ENCODE measurements at regions not wholly inside any gene's neighbourhood (a gene's known extent, or its start where the extent isn't known, plus 50 kb on each side); places are given as distances from the start of the nearest gene placed in this dataset.

GRCh38 chr1:164051782-164052181 lies 507.2 kb upstream of the PBX1 start:
- TF ChIP-seq CTCF (IDR thresholded peaks at IDR 0.05) (no peak), EP300 (IDR thresholded peaks at IDR 0.05) (no peak), POLR2A (IDR thresholded peaks at IDR 0.05) (no peak), POLR2AphosphoS5 (IDR thresholded peaks at IDR 0.05) (no peak)

Data from upper lobe of left lung (tissue), 4 donors.